RWPE2 (cell line): ENCODE measurements at regions not wholly inside any gene's neighbourhood (a gene's known extent, or its start where the extent isn't known, plus 50 kb on each side); places are given as distances from the start of the nearest gene placed in this dataset.

ENCODE experiments used
- ATAC-seq: fragments of 200-7000 bp; cut with Tn5 transposase; 3 replicates; pipeline ENCODE4 v1.9.1; 2021; ENCODE audit warnings: low read depth
- DNase-seq: peaks from one replicate; pipeline ENCODE4 v3.0.0-alpha.2; 2020; ENCODE audit warnings: low spot score
- H3K27ac ChIP-seq: fragments of 450-650 bp; 2 replicates; pipeline ENCODE4 v1.5.1; 2017; ENCODE audit warnings: mild to moderate bottlenecking; ENCODE audit not compliant: poor library complexity, severe bottlenecking
- H3K27me3 ChIP-seq: fragments of 250-450 bp; sonication (Bioruptor Pico); 2 replicates; pipeline ENCODE4 v1.5.1; 2021; ENCODE audit warnings: mild to moderate bottlenecking, moderate library complexity; ENCODE audit not compliant: insufficient read depth, poor library complexity, severe bottlenecking
- H3K36me3 ChIP-seq: fragments of 250-450 bp; sonication (Bioruptor Pico); 2 replicates; pipeline ENCODE4 v1.5.1; 2020; ENCODE audit warnings: low read depth, mild to moderate bottlenecking, moderate library complexity
- H3K4me1 ChIP-seq: fragments of 250-450 bp; sonication (Bioruptor Pico); 2 replicates; pipeline ENCODE4 v1.5.1; 2021; ENCODE audit warnings: mild to moderate bottlenecking, moderate library complexity; ENCODE audit not compliant: insufficient read depth, poor library complexity, severe bottlenecking
- H3K4me3 ChIP-seq: fragments of 250-450 bp; sonication (Bioruptor Pico); 2 replicates; pipeline ENCODE4 v1.5.1; 2021; ENCODE audit warnings: mild to moderate bottlenecking, moderate library complexity; ENCODE audit not compliant: severe bottlenecking
- H3K9me3 ChIP-seq: fragments of 250-450 bp; sonication (Bioruptor Pico); 2 replicates; pipeline ENCODE4 v1.5.1; 2021; ENCODE audit warnings: mild to moderate bottlenecking, moderate library complexity; ENCODE audit not compliant: severe bottlenecking
- CTCF ChIP-seq: fragments of 450-650 bp; IDR thresholded peaks from one replicate; pipeline ENCODE4 v1.5.1; 2017; ENCODE audit warnings: mild to moderate bottlenecking, moderate library complexity; ENCODE audit not compliant: poor library complexity, severe bottlenecking

GRCh38 chr4:159598602-159599001 is 495.7 kb downstream of the RAPGEF2 start:
- no peaks in the 10 kb centered on the region for H3K4me1 ChIP-seq
- H3K27ac ChIP-seq: no peak overlapping the region
- no peak for TF ChIP-seq CTCF
- ATAC-seq: no peak
- DNase-seq: no peak
- H3K27me3 ChIP-seq: no peaks in the 10 kb centered on the region
- H3K9me3 ChIP-seq: no peaks in the 10 kb centered on the region
- H3K36me3 ChIP-seq: no peaks in the 10 kb centered on the region
- H3K4me3 ChIP-seq: no peak overlapping the region

- H3K9me3 ChIP-seq: no peaks in the 10 kb centered on the region
- no peak for TF ChIP-seq CTCF
Observed at GRCh38 chr4:159600061-159600460, 497.2 kb downstream of the RAPGEF2 start.

GRCh38 chr4:159604781-159605180 is 501.9 kb downstream of the RAPGEF2 start:
- Histone ChIP-seq H3K9me3 (no peaks in the 10 kb centered on the region), H3K27me3 (no peaks in the 10 kb centered on the region), H3K4me3 (no peak overlapping the region), H3K36me3 (no peaks in the 10 kb centered on the region), H3K27ac (no peak overlapping the region), H3K4me1 (no peaks in the 10 kb centered on the region)
- DNase-seq (no peak), ATAC-seq (no peak)
- no peak for TF ChIP-seq CTCF

More at GRCh38 chr4:159600061-159600460, 497.2 kb downstream of the RAPGEF2 start:
- Histone ChIP-seq H3K36me3 (no peaks in the 10 kb centered on the region), H3K27ac (no peak overlapping the region), H3K27me3 (no peaks in the 10 kb centered on the region), H3K4me1 (no peaks in the 10 kb centered on the region), H3K4me3 (no peak overlapping the region)
- DNase-seq (no peak), ATAC-seq (no peak)

- DNase-seq: no peak
- H3K9me3 ChIP-seq: no peaks in the 10 kb centered on the region
- no peaks in the 10 kb centered on the region for H3K36me3 ChIP-seq
- TF ChIP-seq CTCF: no peak
- H3K27ac ChIP-seq: no peak overlapping the region
- H3K4me1 ChIP-seq: no peaks in the 10 kb centered on the region
- ATAC-seq: no peak
- H3K27me3 ChIP-seq: no peaks in the 10 kb centered on the region
- H3K4me3 ChIP-seq: no peak overlapping the region
Observed at GRCh38 chr4:159606835-159607234, 504.0 kb downstream of the RAPGEF2 start.

- Histone ChIP-seq H3K27me3 (no peaks in the 10 kb centered on the region), H3K36me3 (no peaks in the 10 kb centered on the region), H3K27ac (no peak overlapping the region), H3K9me3 (no peaks in the 10 kb centered on the region), H3K4me3 (no peak overlapping the region), H3K4me1 (no peaks in the 10 kb centered on the region)
- TF ChIP-seq CTCF: no peak
- no peak for ATAC-seq
- DNase-seq: no peak
Observed at GRCh38 chr4:159607809-159608208, 504.9 kb downstream of the RAPGEF2 start.
